ENCODE measurements at regions not wholly inside any gene's neighbourhood (a gene's known extent, or its start where the extent isn't known, plus 50 kb on each side); places are given as distances from the start of the nearest gene placed in this dataset.

DNA sequence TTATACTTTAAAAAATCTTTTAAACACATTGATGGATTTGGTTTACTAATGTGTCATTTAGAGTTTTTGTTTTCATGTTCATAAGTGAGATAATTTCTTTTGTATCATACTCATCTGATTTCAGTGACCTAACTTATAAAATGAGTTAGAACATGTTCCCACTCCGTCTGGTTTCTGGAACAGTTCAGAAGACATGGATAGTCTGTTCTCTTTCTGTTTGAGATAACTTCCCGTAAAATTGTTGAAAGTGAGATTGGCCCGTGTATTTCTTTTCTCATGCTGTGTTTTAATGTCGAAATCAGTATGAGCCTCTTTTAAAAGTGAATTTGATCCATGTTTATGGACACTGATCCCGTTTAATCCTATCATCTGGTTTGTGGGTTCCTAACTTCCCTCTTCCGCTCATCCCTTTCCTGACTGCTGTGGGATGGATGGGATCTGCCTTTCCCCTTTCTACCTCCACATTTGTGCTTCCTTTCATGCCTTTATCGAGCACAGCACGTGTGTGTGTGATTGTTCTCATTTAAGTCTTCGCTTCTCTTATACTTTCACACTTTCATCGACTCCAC, 78.9 kb downstream of the COPS8 start:
- Histone ChIP-seq H3K4me1 (peaks cover 0 to 5% (median 3%) of the 10 kb centered on the region in 3 donors), H3K4me3 (no peak overlapping the region), H3K36me3 (no peaks in the 10 kb centered on the region), H3K27ac (peak overlapping the region; percentile 18 to 78 (median 67)), H3K27me3 (no peaks in the 10 kb centered on the region), H3K9me3 (peaks cover 0 to 6% (median 0%) of the 10 kb centered on the region in 3 donors)
- no peak for DNase-seq
- TF ChIP-seq POLR2A (IDR thresholded peaks at IDR 0.05): no peak
- intact Hi-C loops (cut with DNase I): loop anchor here (5.0 kb wide), 1 partner anchor 243 kb away; no protein-coding TSS in a partner anchor
- 31 to 54% methylated on average over 10 of the region's 10 CpGs for WGBS, 2 donors

DNA sequence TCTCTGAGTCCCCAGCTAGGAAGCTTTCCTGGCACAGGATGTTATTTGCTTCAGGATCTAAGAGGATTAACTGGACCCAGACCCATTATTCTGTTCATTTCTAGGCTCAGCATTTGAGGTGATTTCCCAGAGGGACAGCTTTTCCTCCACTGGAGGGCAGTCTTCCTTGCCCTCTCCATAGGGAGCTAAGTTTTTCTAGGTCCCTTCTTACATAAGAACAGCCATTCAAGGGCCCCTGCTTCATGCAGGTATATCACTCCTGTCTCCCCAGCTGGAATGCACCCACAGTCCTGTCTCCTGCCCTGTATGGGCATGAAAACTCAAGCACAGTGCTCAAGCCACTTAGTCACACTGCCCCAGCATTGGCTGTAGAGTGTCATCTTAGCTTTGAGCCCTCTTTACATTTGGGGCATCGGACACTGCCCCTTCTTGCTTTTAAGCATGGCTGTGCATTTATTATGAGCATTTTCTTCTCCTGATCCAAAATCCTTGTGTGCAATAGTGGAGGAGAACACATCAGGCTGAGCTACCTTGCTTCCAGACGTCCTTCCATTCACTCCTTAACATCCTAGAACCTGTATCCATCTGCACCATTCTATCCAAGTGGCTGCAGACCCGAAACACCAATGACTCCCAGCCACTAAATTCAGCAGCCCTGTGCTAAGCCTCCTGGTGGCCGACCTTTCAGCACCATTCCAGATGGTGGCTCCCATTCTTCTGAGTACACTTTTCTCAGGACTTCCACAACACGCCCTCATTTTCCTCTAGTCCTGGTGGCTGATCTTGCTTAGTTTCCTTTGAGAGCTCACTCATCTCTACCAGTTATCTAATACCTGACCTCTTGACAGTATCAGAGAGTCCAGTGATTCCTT, 80.0 kb downstream of the COPS8 start:
- H3K4me1 ChIP-seq: peaks cover 0 to 5% (median 0%) of the 10 kb centered on the region in 3 donors
- H3K9me3 ChIP-seq: peaks cover 0 to 6% (median 0%) of the 10 kb centered on the region in 3 donors
- intact Hi-C loops (cut with DNase I): loop anchor here (5.0 kb wide), 1 partner anchor 242 kb away; no protein-coding TSS in a partner anchor
- H3K4me3 ChIP-seq: no peak overlapping the region
- DNase-seq: no peak
- no peak for TF ChIP-seq POLR2A (IDR thresholded peaks at IDR 0.05)
- TF ChIP-seq, protein P1, sequence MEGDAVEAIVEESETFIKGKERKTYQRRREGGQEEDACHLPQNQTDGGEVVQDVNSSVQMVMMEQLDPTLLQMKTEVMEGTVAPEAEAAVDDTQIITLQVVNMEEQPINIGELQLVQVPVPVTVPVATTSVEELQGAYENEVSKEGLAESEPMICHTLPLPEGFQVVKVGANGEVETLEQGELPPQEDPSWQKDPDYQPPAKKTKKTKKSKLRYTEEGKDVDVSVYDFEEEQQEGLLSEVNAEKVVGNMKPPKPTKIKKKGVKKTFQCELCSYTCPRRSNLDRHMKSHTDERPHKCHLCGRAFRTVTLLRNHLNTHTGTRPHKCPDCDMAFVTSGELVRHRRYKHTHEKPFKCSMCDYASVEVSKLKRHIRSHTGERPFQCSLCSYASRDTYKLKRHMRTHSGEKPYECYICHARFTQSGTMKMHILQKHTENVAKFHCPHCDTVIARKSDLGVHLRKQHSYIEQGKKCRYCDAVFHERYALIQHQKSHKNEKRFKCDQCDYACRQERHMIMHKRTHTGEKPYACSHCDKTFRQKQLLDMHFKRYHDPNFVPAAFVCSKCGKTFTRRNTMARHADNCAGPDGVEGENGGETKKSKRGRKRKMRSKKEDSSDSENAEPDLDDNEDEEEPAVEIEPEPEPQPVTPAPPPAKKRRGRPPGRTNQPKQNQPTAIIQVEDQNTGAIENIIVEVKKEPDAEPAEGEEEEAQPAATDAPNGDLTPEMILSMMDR (IDR thresholded peaks at IDR 0.05): peak in 5 of 6 experiments; percentile 16 to 59 (median 30)
- no peaks in the 10 kb centered on the region for H3K36me3 ChIP-seq
- WGBS, 2 donors: 62 to 76% methylated on average over 5 of the region's 5 CpGs
- peak overlapping the region in 3 of 4 donors; percentile 67 to 78 (median 67) for H3K27ac ChIP-seq
- no peaks in the 10 kb centered on the region for H3K27me3 ChIP-seq

DNA sequence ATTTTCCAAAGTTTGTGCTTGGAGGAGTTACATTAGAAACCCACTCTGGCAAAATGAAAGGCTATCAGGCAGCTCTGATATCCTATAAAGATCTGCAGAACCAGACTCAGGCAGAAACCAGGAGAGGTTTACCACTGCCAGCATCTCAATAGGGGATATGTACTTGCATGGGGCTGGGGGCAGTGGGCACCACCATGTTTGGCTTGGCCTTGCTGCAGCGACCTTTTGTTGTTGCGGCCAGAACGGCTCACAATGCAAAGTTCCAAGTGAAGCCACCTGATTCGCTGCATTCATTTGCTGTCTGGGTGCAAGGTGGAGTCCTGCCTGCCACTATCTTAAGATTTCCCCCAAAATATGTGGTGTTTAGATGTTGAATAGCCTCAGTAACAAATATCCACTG, 81.3 kb downstream of the COPS8 start:
- no peak overlapping the region for H3K4me3 ChIP-seq
- 88 to 90% methylated on average over 1 to 4 of the region's 4 CpGs for WGBS, 2 donors
- H3K36me3 ChIP-seq: no peaks in the 10 kb centered on the region
- no peaks in the 10 kb centered on the region for H3K27me3 ChIP-seq
- H3K9me3 ChIP-seq: peaks cover 0 to 6% (median 0%) of the 10 kb centered on the region in 3 donors
- no peak overlapping the region for H3K27ac ChIP-seq
- DNase-seq: no peak
- intact Hi-C loops (cut with DNase I): loop anchor here (5.0 kb wide), 1 partner anchor 240 kb away; no protein-coding TSS in a partner anchor
- peaks cover 0 to 8% (median 0%) of the 10 kb centered on the region in 3 donors for H3K4me1 ChIP-seq
- TF ChIP-seq, protein P1 (IDR thresholded peaks at IDR 0.05): no peak
- no peak for TF ChIP-seq POLR2A (IDR thresholded peaks at IDR 0.05)

DNA sequence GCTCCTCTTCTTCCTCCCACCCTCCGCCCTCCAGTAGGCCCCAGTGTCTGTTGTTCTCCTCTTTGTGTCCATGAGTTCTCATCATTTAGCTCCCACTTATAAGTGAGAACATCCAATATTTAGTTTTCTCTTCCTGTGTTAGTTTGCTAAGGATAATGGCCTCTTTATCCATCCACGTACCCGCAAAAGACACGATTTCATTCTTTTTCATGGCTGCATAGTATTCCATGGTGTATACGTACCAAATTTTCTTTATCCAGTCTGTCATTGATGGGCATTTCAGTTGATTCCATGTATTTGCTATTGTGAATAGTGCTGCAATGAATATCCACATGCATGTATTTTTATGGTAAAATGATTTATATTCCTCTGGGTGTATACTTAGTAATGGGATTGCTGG, 82.2 kb downstream of the COPS8 start:
- peaks cover 0 to 6% (median 0%) of the 10 kb centered on the region in 3 donors for H3K9me3 ChIP-seq

DNA sequence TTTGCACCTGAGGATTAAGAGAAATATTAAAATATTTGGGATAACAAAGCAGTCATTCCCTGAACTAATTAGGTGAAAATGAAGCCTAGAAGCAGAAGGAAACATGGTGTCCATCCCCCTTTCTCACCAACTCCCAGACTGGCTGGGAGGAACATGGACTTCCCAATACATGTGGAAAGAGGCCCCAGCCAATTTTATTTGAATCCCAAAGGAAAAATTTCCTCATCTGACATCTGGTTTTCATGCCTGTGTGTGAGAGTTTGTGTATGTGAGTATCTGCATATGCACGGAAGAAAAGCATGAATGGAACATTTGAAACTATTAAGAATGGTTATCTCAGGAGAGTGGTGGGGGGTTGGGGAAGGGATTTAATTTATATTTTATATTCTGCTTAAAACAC, 84.3 kb downstream of the COPS8 start:
- H3K9me3 ChIP-seq: peaks cover 0 to 6% (median 3%) of the 10 kb centered on the region in 3 donors
- DNase-seq: no peak
- no peak overlapping the region for H3K4me3 ChIP-seq
- H3K27ac ChIP-seq: peak overlapping the region in 3 of 4 donors; percentile 16 to 67 (median 57)
- no peaks in the 10 kb centered on the region for H3K27me3 ChIP-seq
- H3K36me3 ChIP-seq: no peaks in the 10 kb centered on the region
- TF ChIP-seq POLR2A (IDR thresholded peaks at IDR 0.05): no peak
- TF ChIP-seq, protein P1 (IDR thresholded peaks at IDR 0.05): no peak
- H3K4me1 ChIP-seq: peaks cover 0 to 8% (median 0%) of the 10 kb centered on the region in 3 donors
- WGBS, 2 donors: 75 to 79% methylated on average over 1 of the region's 1 CpG
- intact Hi-C loops (cut with DNase I): no loop called here

More for the DNA sequence above, 82.2 kb downstream of the COPS8 start:
- Histone ChIP-seq H3K36me3 (no peaks in the 10 kb centered on the region), H3K27ac (no peak overlapping the region), H3K27me3 (no peaks in the 10 kb centered on the region), H3K4me3 (no peak overlapping the region), H3K4me1 (peaks cover 0 to 8% (median 0%) of the 10 kb centered on the region in 3 donors)
- no peak for TF ChIP-seq POLR2A (IDR thresholded peaks at IDR 0.05)
- TF ChIP-seq, protein P1 (IDR thresholded peaks at IDR 0.05): no peak
- no peak for DNase-seq
- intact Hi-C loops (cut with DNase I): loop anchor here (5.0 kb wide), 1 partner anchor 239 kb away; no protein-coding TSS in a partner anchor
- WGBS, 2 donors: 83 to 94% methylated on average over 5 of the region's 5 CpGs

Data from esophagus squamous epithelium (tissue), 5 donors.